Activated naive CD8-positive, alpha-beta T cell treated with anti-CD3 and anti-CD28 coated beads, Interleukin-2, amount 50 U/mL, for 24 hours (primary cell): ENCODE measurements at regions not wholly inside any gene's neighbourhood (a gene's known extent, or its start where the extent isn't known, plus 50 kb on each side); places are given as distances from the start of the nearest gene placed in this dataset.

Experiments
- ATAC-seq: fragments of 150-1000 bp; cut with Tn5 transposase; one replicate; pipeline ENCODE4 v1.10.0; 2021
- DNase-seq: peaks from one replicate; pipeline ENCODE4 v3.0.0; 2021
- H3K27ac Mint-ChIP-seq: one replicate; pipeline ENCODE4 v1.8.0; 2021; ENCODE audit warnings: mild to moderate bottlenecking, mixed read lengths
- H3K27me3 Mint-ChIP-seq: one replicate; pipeline ENCODE4 v1.8.0; 2021; ENCODE audit warnings: mixed read lengths
- H3K36me3 Mint-ChIP-seq: one replicate; pipeline ENCODE4 v1.8.0; 2021; ENCODE audit warnings: low read depth, mixed read lengths
- H3K4me1 Mint-ChIP-seq: one replicate; pipeline ENCODE4 v1.8.0; 2021; ENCODE audit warnings: mixed read lengths
- H3K4me3 Mint-ChIP-seq: one replicate; pipeline ENCODE4 v1.8.0; 2021; ENCODE audit warnings: mild to moderate bottlenecking, moderate library complexity, mixed read lengths
- H3K9me3 Mint-ChIP-seq: one replicate; pipeline ENCODE4 v1.8.0; 2021; ENCODE audit warnings: mixed read lengths

DNA sequence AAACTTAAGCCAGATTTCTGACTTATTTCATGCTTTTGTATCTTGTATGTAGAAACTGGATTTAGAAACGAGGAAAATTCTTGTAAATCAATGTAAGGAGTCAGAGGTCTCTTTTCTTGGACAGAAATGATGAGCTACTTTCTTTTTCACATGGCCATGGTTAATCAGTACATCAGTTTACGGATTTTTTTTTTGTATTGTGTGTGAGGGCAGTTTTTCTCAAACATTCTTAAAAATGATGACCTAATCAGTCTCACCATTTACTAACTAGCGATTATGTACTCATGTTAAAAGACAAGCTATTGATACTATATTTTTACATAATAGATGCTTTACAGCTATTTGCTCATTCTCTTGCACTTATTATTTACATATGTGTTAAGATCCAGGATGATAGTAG, 165.2 kb upstream of the DOCK10 start:
- H3K4me1 Mint-ChIP-seq, result no peaks in the 10 kb centered on the region
- H3K36me3 Mint-ChIP-seq, result no peaks in the 10 kb centered on the region
- H3K27me3 Mint-ChIP-seq, result peaks cover 9% of the 10 kb centered on the region
- no peak for DNase-seq
- H3K9me3 Mint-ChIP-seq, result no peaks in the 10 kb centered on the region
- H3K4me3 Mint-ChIP-seq, result no peak overlapping the region
- ATAC-seq, result no peak
- H3K27ac Mint-ChIP-seq, result no peak overlapping the region

DNA sequence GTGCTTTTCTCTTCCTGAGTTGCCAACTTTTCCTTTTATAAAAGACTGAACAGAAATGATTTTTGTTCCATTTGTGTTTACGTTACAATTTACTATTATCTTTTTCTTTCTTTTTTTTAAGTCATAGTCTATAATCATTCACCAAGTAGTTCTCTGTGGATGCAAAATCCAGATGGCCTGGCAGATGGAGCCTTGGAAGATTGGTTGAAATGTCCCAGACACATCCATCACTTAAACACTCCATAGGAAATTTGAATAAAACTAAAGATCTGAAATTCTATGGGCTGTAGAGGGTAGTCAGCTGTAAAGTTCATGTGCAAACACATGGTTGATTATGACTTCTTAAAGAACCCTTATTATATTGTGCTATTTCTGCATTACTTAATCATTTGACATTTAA, 164.8 kb upstream of the DOCK10 start:
- DNase-seq (no peak), ATAC-seq (no peak)
- Mint-ChIP-seq H3K27ac (no peak overlapping the region), H3K4me3 (no peak overlapping the region), H3K4me1 (no peaks in the 10 kb centered on the region), H3K36me3 (no peaks in the 10 kb centered on the region), H3K27me3 (peaks cover 9% of the 10 kb centered on the region), H3K9me3 (no peaks in the 10 kb centered on the region)

DNA sequence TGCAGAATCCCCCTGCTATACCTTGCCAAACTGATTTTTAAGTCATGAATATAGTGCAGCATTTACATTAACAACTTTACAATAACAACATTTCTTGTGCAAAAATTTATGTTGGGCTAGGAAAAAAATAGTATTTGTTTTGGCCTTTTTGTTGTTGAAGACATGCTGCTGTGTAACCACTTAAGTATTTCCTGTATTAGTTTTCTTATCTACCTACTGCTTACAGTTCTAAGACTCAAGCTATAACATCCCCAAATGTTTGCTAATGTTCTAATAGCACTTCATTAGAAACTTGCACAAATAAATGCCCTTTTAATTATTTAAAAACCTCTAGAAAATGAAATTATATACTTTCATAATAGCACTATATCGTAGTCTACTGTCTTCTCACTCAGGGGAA, 154.3 kb upstream of the DOCK10 start:
- H3K27ac Mint-ChIP-seq, result no peak overlapping the region
- no peaks in the 10 kb centered on the region for H3K27me3 Mint-ChIP-seq
- H3K9me3 Mint-ChIP-seq, result no peaks in the 10 kb centered on the region
- H3K4me3 Mint-ChIP-seq, result no peak overlapping the region
- no peak for DNase-seq
- no peaks in the 10 kb centered on the region for H3K36me3 Mint-ChIP-seq
- ATAC-seq, result no peak
- H3K4me1 Mint-ChIP-seq, result no peaks in the 10 kb centered on the region

DNA sequence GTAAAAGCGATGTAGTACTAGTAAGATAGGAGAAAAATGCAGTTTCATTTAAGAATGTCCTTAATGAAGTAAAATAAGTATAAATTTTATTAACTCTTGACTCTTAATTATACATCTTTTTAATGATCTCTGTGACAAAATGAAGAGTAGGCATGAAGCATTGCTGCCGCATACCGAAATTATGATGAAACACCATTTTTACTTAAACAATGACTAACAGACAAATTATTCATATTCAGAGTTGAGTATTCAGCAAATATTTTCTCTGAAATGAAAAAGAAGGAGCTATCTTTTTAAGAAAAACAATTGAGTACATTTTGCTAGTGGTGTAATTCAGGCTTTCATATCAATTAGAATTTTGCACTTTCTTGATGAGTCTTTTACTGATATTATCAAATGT, 150.6 kb upstream of the DOCK10 start:
- Mint-ChIP-seq H3K27ac (no peak overlapping the region), H3K4me1 (no peaks in the 10 kb centered on the region), H3K9me3 (no peaks in the 10 kb centered on the region), H3K27me3 (no peaks in the 10 kb centered on the region), H3K36me3 (no peaks in the 10 kb centered on the region), H3K4me3 (no peak overlapping the region)
- DNase-seq (no peak), ATAC-seq (no peak)

DNA sequence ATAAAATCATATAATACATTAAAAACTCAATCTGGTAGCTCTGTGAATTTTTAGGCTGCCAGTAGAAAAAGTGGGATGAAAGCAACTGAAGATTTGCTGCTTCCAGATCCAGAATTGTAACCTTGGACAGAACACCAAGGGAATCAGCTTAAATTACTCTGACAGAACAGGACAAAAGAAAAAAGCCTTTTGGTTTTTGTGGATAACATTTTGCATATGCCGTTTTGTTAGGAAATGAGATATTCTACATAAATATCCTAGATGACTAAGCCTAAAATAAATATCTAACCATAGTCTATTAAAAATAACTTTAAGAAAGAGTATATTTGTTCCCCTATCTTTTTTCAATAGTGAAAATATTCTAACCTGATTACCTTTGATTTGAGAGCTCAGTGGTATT, 148.7 kb upstream of the DOCK10 start:
- Mint-ChIP-seq H3K27ac (no peak overlapping the region), H3K36me3 (no peaks in the 10 kb centered on the region), H3K9me3 (no peaks in the 10 kb centered on the region), H3K4me1 (no peaks in the 10 kb centered on the region), H3K4me3 (no peak overlapping the region), H3K27me3 (no peaks in the 10 kb centered on the region)
- DNase-seq, result no peak
- no peak for ATAC-seq

DNA sequence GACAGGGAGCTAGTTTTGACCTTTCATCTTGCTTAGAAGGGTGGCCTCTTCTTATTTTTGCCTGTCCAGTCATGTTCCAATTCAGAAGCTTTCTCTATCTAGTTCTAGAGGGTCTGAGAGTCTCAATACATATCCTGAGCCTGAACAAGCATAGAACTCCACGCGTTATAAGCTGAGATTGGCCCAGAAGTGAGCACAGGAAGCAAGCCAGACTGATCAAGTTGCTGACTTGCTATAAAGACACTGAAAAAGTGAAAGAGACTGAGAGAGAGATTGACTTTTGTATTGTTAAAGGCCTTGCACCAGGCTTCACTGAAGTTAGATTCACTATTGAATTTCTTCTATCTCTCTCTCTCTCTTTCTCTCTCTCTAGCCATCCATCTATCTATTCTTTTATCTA, 142.7 kb upstream of the DOCK10 start:
- H3K4me1 Mint-ChIP-seq, result peaks cover 6% of the 10 kb centered on the region
- ATAC-seq (no peak), DNase-seq (no peak)
- no peaks in the 10 kb centered on the region for H3K9me3 Mint-ChIP-seq
- no peak overlapping the region for H3K27ac Mint-ChIP-seq
- no peaks in the 10 kb centered on the region for H3K27me3 Mint-ChIP-seq
- H3K36me3 Mint-ChIP-seq, result no peaks in the 10 kb centered on the region
- no peak overlapping the region for H3K4me3 Mint-ChIP-seq

DNA sequence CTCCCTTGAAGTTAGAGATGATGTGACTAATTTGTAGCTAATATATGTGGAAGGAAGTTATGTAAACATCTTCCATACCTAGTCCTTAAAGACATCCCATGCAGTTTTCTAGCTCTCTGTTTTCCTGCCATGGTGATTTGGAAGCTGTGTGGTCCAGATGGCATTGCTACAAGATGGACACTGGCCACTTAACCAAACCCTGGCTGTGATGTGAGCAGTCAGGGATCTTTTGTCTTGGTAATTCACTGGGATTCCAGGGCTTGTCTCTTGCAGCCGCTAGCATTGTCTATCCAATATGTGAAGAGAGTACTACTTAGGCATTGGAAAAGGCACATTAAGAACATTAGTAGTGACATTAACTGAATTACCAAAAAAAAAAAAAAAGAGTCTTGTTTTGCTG, 139.9 kb upstream of the DOCK10 start:
- DNase-seq (no peak), ATAC-seq (no peak)
- no peaks in the 10 kb centered on the region for H3K9me3 Mint-ChIP-seq
- peaks cover 6% of the 10 kb centered on the region for H3K4me1 Mint-ChIP-seq
- no peaks in the 10 kb centered on the region for H3K27me3 Mint-ChIP-seq
- H3K27ac Mint-ChIP-seq, result no peak overlapping the region
- no peaks in the 10 kb centered on the region for H3K36me3 Mint-ChIP-seq
- H3K4me3 Mint-ChIP-seq, result no peak overlapping the region

DNA sequence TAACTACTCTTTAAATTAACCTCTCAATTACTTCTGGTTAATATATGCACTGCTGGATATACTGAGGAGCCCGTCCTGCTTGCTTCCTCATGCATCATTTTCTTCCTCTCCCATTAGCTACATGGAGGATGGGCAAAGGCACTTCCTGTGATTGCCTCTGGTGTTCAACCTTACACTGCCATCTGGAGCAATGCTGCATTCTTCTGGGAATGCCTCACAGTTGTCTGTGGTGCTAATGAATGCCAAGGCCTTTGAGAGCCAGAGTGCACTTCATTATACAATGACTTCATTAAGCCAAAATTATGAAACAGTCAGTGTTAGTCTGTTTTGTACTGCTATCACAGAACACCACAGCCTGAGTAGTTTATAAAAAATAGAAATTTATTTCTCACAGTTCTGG, 134.8 kb upstream of the DOCK10 start:
- Mint-ChIP-seq H3K27me3 (peaks cover 1% of the 10 kb centered on the region), H3K4me1 (no peaks in the 10 kb centered on the region), H3K9me3 (no peaks in the 10 kb centered on the region), H3K36me3 (no peaks in the 10 kb centered on the region), H3K27ac (no peak overlapping the region), H3K4me3 (no peak overlapping the region)
- DNase-seq (no peak), ATAC-seq (no peak)

DNA sequence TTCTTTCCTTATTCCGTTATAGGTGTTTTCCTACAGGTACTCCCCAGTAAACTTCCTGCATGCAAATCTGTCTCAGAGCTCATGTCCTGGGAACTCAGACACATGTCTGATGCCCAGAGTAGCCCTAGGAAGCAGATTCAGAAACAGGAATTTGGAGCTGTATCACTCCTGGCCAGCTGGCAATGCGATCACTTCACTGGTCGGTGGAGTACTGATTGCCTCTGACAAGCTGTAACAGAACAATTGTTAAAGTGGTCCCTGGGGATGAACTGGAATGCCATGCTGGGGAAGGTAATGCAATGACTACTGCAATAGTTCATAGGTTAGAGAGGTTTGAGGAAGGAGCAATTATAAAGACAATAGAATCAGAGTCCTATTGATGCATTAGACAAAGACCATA, 131.6 kb upstream of the DOCK10 start:
- Mint-ChIP-seq H3K27me3 (peaks cover 1% of the 10 kb centered on the region), H3K4me1 (no peaks in the 10 kb centered on the region), H3K4me3 (no peak overlapping the region), H3K9me3 (no peaks in the 10 kb centered on the region), H3K36me3 (no peaks in the 10 kb centered on the region), H3K27ac (no peak overlapping the region)
- DNase-seq (no peak), ATAC-seq (no peak)

DNA sequence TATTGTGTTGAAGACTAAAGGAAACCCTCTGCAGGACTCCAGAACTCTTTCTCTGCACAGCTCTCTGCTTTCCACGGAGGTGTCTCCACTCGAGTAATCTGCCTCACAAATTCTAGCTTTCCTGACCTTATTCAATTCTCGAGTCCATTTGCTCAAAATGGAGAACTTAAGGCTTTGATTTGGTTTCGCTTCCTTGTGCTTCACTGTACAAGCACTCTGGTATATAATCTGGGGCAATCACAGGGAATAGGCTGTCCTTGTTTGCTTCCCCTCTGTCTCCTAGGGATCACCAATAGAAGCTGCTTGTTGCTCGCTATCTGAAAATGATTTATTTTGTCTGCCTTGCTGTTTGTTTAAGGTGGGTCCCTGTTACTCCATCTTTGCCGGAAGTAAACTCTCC, 129.1 kb upstream of the DOCK10 start:
- H3K27ac Mint-ChIP-seq, result no peak overlapping the region
- H3K9me3 Mint-ChIP-seq, result no peaks in the 10 kb centered on the region
- H3K4me1 Mint-ChIP-seq, result no peaks in the 10 kb centered on the region
- no peak overlapping the region for H3K4me3 Mint-ChIP-seq
- DNase-seq (no peak), ATAC-seq (no peak)
- no peaks in the 10 kb centered on the region for H3K36me3 Mint-ChIP-seq
- H3K27me3 Mint-ChIP-seq, result peaks cover 1% of the 10 kb centered on the region

DNA sequence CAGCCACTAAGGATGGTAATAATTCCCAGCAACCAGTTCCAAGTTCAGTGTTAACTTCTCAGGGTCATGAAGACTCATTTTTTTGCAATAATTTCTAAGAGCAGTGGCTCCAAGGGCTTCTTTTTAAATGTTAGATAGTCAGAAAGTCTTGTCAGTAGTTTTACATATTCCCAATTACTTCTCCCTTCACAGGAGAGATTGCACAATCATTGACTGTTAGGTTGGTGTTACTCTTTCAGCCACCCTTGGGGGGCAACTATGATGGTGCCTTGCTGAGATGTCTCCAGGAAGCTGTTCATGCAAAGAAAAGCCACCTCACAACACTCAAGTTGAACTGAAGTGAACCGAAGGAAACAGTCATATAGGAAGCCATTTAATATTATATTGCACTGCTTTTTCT, 127.9 kb upstream of the DOCK10 start:
- H3K9me3 Mint-ChIP-seq, result no peaks in the 10 kb centered on the region
- H3K27me3 Mint-ChIP-seq, result peaks cover 1% of the 10 kb centered on the region
- no peak for ATAC-seq

DNA sequence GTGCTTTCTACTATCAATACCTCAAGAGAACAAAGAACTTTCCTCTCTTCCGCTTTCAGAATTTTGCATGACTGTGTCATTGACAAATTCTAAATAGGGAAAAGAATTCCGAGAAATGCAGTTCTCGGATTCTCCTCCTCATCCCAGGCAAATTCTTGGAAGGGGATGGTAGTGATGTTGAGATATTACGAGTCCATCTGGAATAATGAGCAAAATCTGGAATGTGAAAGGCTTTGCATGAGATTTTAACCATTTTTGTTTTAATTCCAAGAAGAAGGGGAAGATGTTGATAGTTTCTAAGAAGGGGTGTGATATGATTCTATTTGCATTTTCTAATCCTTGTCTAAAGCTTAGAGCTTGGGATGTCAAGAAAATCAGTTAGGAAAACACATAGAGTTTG, 127.1 kb upstream of the DOCK10 start:
- H3K27me3 Mint-ChIP-seq, result peaks cover 1% of the 10 kb centered on the region

More for the DNA sequence above, 127.9 kb upstream of the DOCK10 start:
- no peaks in the 10 kb centered on the region for H3K36me3 Mint-ChIP-seq
- no peak for DNase-seq
- no peak overlapping the region for H3K4me3 Mint-ChIP-seq
- H3K27ac Mint-ChIP-seq, result no peak overlapping the region
- H3K4me1 Mint-ChIP-seq, result no peaks in the 10 kb centered on the region

DNA sequence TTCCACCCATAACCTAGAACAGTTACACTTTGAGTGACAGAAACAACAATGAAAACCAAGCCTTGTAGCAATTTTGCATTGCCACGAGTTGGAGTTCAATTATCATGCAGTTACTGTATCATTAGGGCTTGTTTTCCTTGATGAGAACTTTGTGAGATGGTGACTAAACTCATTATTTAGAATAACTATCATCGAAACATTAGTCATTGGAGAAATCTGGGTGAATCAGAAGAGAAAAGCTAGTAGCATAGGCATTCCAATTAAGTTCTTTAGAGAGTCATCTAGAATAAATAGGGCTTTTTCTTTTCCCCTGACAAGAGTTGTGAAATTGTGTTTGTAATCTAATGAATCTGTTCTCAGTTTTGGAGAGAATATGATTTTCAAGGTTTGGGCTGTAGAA, 122.8 kb upstream of the DOCK10 start:
- Mint-ChIP-seq H3K4me3 (no peak overlapping the region), H3K36me3 (no peaks in the 10 kb centered on the region), H3K27me3 (no peaks in the 10 kb centered on the region), H3K4me1 (no peaks in the 10 kb centered on the region), H3K9me3 (no peaks in the 10 kb centered on the region), H3K27ac (no peak overlapping the region)
- DNase-seq (no peak), ATAC-seq (no peak)

More for the DNA sequence above, 127.1 kb upstream of the DOCK10 start:
- DNase-seq (no peak), ATAC-seq (no peak)
- H3K36me3 Mint-ChIP-seq, result no peaks in the 10 kb centered on the region
- no peak overlapping the region for H3K4me3 Mint-ChIP-seq
- H3K4me1 Mint-ChIP-seq, result no peaks in the 10 kb centered on the region
- H3K27ac Mint-ChIP-seq, result no peak overlapping the region
- no peaks in the 10 kb centered on the region for H3K9me3 Mint-ChIP-seq

DNA sequence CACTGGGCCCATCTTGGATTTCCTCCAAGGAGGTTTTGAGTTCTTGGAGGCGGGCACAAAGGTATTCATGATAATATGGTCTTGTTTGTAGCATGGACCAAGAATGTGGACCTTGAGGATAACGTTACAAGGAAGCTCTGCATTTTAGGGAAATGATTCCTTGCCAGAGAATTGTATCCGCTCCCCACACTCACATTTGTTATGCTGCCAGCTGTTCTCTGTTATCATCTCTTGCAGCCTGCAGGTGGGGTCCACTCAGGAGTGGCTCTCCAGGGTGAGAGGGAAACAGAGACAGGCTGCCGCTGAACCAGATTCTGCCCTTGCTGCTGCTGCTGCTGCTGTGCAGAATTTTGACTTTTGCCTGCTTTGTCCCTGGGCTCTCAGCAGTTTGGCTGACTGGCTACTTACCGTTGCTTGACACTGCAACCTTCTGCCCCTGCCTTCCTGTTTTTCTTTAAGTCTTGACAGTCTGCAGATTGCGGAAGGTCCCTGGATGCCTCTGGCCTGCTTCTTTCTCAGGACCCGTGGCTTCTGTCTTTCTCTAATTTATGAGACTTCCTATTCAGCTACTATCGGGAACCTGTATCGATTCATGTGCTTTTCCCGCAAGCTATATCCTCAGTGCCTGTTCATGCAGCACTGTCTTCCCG, 122.3 kb upstream of the DOCK10 start:
- ATAC-seq, result no peak
- H3K36me3 Mint-ChIP-seq, result no peaks in the 10 kb centered on the region

DNA sequence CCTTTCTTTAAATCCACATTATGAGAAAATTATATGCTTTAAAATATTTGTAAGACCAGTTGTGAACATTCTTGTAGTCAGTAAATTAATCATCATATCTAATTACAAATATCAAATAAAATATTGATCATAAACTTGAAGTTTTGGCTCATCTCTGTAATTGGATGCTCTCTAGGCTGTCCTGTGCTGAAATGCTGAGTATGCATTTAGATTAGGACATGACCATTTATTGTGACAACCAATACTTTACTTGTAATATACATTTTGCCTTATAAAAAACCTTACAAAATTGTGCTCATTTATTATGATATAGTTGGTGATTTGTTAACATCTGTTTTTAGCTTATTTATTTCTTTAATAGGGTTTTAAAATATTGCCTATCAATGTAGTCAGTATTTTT, 116.1 kb upstream of the DOCK10 start:
- DNase-seq (no peak), ATAC-seq (no peak)
- no peaks in the 10 kb centered on the region for H3K36me3 Mint-ChIP-seq
- no peaks in the 10 kb centered on the region for H3K27me3 Mint-ChIP-seq
- H3K4me1 Mint-ChIP-seq, result no peaks in the 10 kb centered on the region
- no peak overlapping the region for H3K27ac Mint-ChIP-seq
- no peaks in the 10 kb centered on the region for H3K9me3 Mint-ChIP-seq
- no peak overlapping the region for H3K4me3 Mint-ChIP-seq

More for the DNA sequence above, 122.3 kb upstream of the DOCK10 start:
- no peak overlapping the region for H3K4me3 Mint-ChIP-seq
- H3K4me1 Mint-ChIP-seq, result no peaks in the 10 kb centered on the region
- H3K9me3 Mint-ChIP-seq, result no peaks in the 10 kb centered on the region
- no peaks in the 10 kb centered on the region for H3K27me3 Mint-ChIP-seq
- H3K27ac Mint-ChIP-seq, result no peak overlapping the region
- no peak for DNase-seq

DNA sequence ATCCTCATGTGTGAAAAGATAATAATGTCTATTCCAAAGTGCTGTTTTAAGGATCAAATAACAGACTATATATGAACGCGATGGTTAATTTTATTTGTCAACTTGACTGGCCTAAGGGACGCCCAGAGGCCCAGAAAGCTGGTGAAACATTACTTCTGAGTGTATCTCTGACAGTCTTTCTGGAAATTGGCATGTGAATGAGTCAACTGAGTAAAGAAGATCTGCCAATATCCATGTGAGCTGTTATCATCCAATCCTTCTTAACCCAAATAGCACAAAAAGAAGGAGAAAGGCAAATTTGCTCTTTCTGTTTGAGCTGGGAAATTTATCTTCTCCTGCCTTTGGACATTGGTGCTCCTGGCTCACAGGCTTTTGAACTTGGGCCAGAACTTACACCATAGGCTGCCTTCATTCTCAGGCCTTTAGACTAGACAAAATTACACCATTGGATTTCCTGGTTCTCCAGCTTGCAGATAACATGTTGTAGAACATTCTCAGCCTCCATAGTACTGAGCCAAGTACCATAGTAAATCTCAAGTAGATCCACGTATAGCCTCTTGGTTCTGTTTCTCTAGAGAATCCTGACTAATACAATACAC, 114.7 kb upstream of the DOCK10 start:
- no peaks in the 10 kb centered on the region for H3K4me1 Mint-ChIP-seq
- DNase-seq (no peak), ATAC-seq (no peak)
- H3K4me3 Mint-ChIP-seq, result no peak overlapping the region
- H3K27ac Mint-ChIP-seq, result no peak overlapping the region
- H3K36me3 Mint-ChIP-seq, result no peaks in the 10 kb centered on the region
- H3K9me3 Mint-ChIP-seq, result peaks cover 3% of the 10 kb centered on the region
- no peaks in the 10 kb centered on the region for H3K27me3 Mint-ChIP-seq
